C4-2B (cell line): ENCODE measurements at regions not wholly inside any gene's neighbourhood (a gene's known extent, or its start where the extent isn't known, plus 50 kb on each side); places are given as distances from the start of the nearest gene placed in this dataset.

Experiments
- CTCF ChIP-seq: fragments of 450-650 bp; conservative IDR thresholded peaks from 2 replicates; pipeline ENCODE4 v1.5.1; 2017; ENCODE audit warnings: mild to moderate bottlenecking
- ZFX ChIP-seq: fragments of 450-650 bp; IDR thresholded peaks from 2 replicates; pipeline ENCODE4 v1.6.1; 2017

GRCh38 chr6:160919723-160920440 is 71.7 kb upstream of the MAP3K4 start:
- no peak for TF ChIP-seq CTCF
- TF ChIP-seq ZFX = no peak
